Activated CD4-positive, alpha-beta memory T cell treated with anti-CD3 and anti-CD28 coated beads for 36 hours (primary cell): ENCODE measurements at regions not wholly inside any gene's neighbourhood (a gene's known extent, or its start where the extent isn't known, plus 50 kb on each side); places are given as distances from the start of the nearest gene placed in this dataset.

Source experiments
- CTCF ChIA-PET: fragments of 350-600 bp; sonication (Branson Sonifier 250); formaldehyde crosslinking; loops from one replicate; lab custom pipeline; 2021; ENCODE audit warnings: antibody characterized with exemption, inconsistent platforms; lab: Charles Lee
- POLR2A ChIA-PET: fragments of 350-600 bp; sonication (Branson Sonifier 250); formaldehyde crosslinking; loops from one replicate; lab custom pipeline; 2021; ENCODE audit warnings: antibody characterized with exemption; lab: Charles Lee
- DNase-seq: peaks from one replicate; pipeline ENCODE4 v3.0.0-alpha.2; 2020
- H3K27ac Mint-ChIP-seq: one replicate; pipeline ENCODE4 v1.8.0; 2021; ENCODE audit warnings: mixed read lengths
- H3K27me3 Mint-ChIP-seq: one replicate; pipeline ENCODE4 v1.8.0; 2021; ENCODE audit warnings: mixed read lengths
- H3K36me3 Mint-ChIP-seq: one replicate; pipeline ENCODE4 v1.8.0; 2021; ENCODE audit warnings: mixed read lengths
- H3K4me1 Mint-ChIP-seq: one replicate; pipeline ENCODE4 v1.8.0; 2021; ENCODE audit warnings: low read depth, mixed read lengths
- H3K4me3 Mint-ChIP-seq: one replicate; pipeline ENCODE4 v1.8.0; 2021; ENCODE audit warnings: mild to moderate bottlenecking, mixed read lengths
- H3K9me3 Mint-ChIP-seq: one replicate; pipeline ENCODE4 v1.8.0; 2021; ENCODE audit warnings: mixed read lengths
- intact Hi-C: fragments of 100-400 bp; cut with micrococcal nuclease; formaldehyde crosslinking; loops from one replicate; pipeline ENCODE4 v1.15.1; 2023

- no peaks in the 10 kb centered on the region for H3K27me3 Mint-ChIP-seq
- no peaks in the 10 kb centered on the region for H3K36me3 Mint-ChIP-seq
- no peak overlapping the region for H3K27ac Mint-ChIP-seq
- POLR2A ChIA-PET, result no interaction called here
- no peak for DNase-seq
- CTCF ChIA-PET, result no interaction called here
- no peaks in the 10 kb centered on the region for H3K4me1 Mint-ChIP-seq
- H3K4me3 Mint-ChIP-seq, result no peak overlapping the region
- H3K9me3 Mint-ChIP-seq, result peaks cover 3% of the 10 kb centered on the region
- intact Hi-C loops, result no loop called here
Observed at GRCh38 chr6:22828179-22829062, 259.1 kb downstream of the HDGFL1 start.

- intact Hi-C loops, result no loop called here
- CTCF ChIA-PET, result no interaction called here
- no peaks in the 10 kb centered on the region for H3K36me3 Mint-ChIP-seq
Observed at GRCh38 chr6:22829070-22829469, 259.7 kb downstream of the HDGFL1 start.

GRCh38 chr6:22830463-22830862 lies 261.1 kb downstream of the HDGFL1 start:
- H3K9me3 Mint-ChIP-seq, result peaks cover 9% of the 10 kb centered on the region
- no peak overlapping the region for H3K4me3 Mint-ChIP-seq
- H3K36me3 Mint-ChIP-seq, result no peaks in the 10 kb centered on the region
- POLR2A ChIA-PET, result no interaction called here
- intact Hi-C loops, result no loop called here
- no peaks in the 10 kb centered on the region for H3K27me3 Mint-ChIP-seq
- DNase-seq, result no peak
- CTCF ChIA-PET, result no interaction called here
- H3K27ac Mint-ChIP-seq, result no peak overlapping the region
- H3K4me1 Mint-ChIP-seq, result no peaks in the 10 kb centered on the region

More at GRCh38 chr6:22829070-22829469, 259.7 kb downstream of the HDGFL1 start:
- POLR2A ChIA-PET, result no interaction called here
- no peak overlapping the region for H3K27ac Mint-ChIP-seq
- H3K27me3 Mint-ChIP-seq, result no peaks in the 10 kb centered on the region
- no peaks in the 10 kb centered on the region for H3K4me1 Mint-ChIP-seq
- H3K4me3 Mint-ChIP-seq, result no peak overlapping the region
- DNase-seq, result no peak
- H3K9me3 Mint-ChIP-seq, result peaks cover 3% of the 10 kb centered on the region

- Mint-ChIP-seq H3K27ac (no peak overlapping the region), H3K9me3 (peaks cover 11% of the 10 kb centered on the region), H3K27me3 (no peaks in the 10 kb centered on the region), H3K36me3 (no peaks in the 10 kb centered on the region), H3K4me3 (no peak overlapping the region), H3K4me1 (no peaks in the 10 kb centered on the region)
- ChIA-PET CTCF (no interaction called here), POLR2A (no interaction called here)
- intact Hi-C loops, result no loop called here
- DNase-seq, result no peak
Observed at GRCh38 chr6:22833191-22833590, 263.8 kb downstream of the HDGFL1 start.

- Mint-ChIP-seq H3K27me3 (no peaks in the 10 kb centered on the region), H3K9me3 (peaks cover 27% of the 10 kb centered on the region), H3K4me1 (no peaks in the 10 kb centered on the region), H3K36me3 (no peaks in the 10 kb centered on the region), H3K27ac (no peak overlapping the region), H3K4me3 (no peak overlapping the region)
- DNase-seq, result no peak
- ChIA-PET CTCF (no interaction called here), POLR2A (no interaction called here)
- intact Hi-C loops, result no loop called here
Observed at GRCh38 chr6:22838345-22838744, 269.0 kb downstream of the HDGFL1 start.

- CTCF ChIA-PET, result no interaction called here
- POLR2A ChIA-PET, result no interaction called here
- intact Hi-C loops, result no loop called here
- Mint-ChIP-seq H3K4me3 (no peak overlapping the region), H3K9me3 (peaks cover 9% of the 10 kb centered on the region), H3K4me1 (no peaks in the 10 kb centered on the region), H3K36me3 (no peaks in the 10 kb centered on the region), H3K27me3 (no peaks in the 10 kb centered on the region), H3K27ac (no peak overlapping the region)
- DNase-seq, result no peak
Observed at GRCh38 chr6:22845467-22845866, 276.1 kb downstream of the HDGFL1 start.

GRCh38 chr6:22848121-22848520 lies 278.8 kb downstream of the HDGFL1 start:
- H3K9me3 Mint-ChIP-seq, result peaks cover 1% of the 10 kb centered on the region
- ChIA-PET POLR2A (no interaction called here), CTCF (no interaction called here)
- DNase-seq, result no peak
- no peaks in the 10 kb centered on the region for H3K27me3 Mint-ChIP-seq
- no peak overlapping the region for H3K4me3 Mint-ChIP-seq
- H3K4me1 Mint-ChIP-seq, result no peaks in the 10 kb centered on the region
- no peaks in the 10 kb centered on the region for H3K36me3 Mint-ChIP-seq
- intact Hi-C loops, result no loop called here
- H3K27ac Mint-ChIP-seq, result no peak overlapping the region

GRCh38 chr6:22849921-22850320 lies 280.6 kb downstream of the HDGFL1 start:
- no peak for DNase-seq
- intact Hi-C loops, result no loop called here
- Mint-ChIP-seq H3K9me3 (peaks cover 1% of the 10 kb centered on the region), H3K4me3 (no peak overlapping the region), H3K27me3 (no peaks in the 10 kb centered on the region), H3K36me3 (no peaks in the 10 kb centered on the region), H3K4me1 (no peaks in the 10 kb centered on the region), H3K27ac (no peak overlapping the region)
- ChIA-PET POLR2A (no interaction called here), CTCF (no interaction called here)

- H3K36me3 Mint-ChIP-seq, result no peaks in the 10 kb centered on the region
- ChIA-PET POLR2A (no interaction called here), CTCF (no interaction called here)
- intact Hi-C loops, result no loop called here
- H3K9me3 Mint-ChIP-seq, result peaks cover 1% of the 10 kb centered on the region
- no peak overlapping the region for H3K27ac Mint-ChIP-seq
- no peaks in the 10 kb centered on the region for H3K27me3 Mint-ChIP-seq
- H3K4me3 Mint-ChIP-seq, result no peak overlapping the region
- H3K4me1 Mint-ChIP-seq, result no peaks in the 10 kb centered on the region
- DNase-seq, result no peak
Observed at GRCh38 chr6:22852101-22852500, 282.7 kb downstream of the HDGFL1 start.

- Mint-ChIP-seq H3K27ac (no peak overlapping the region), H3K9me3 (peaks cover 10% of the 10 kb centered on the region), H3K4me3 (no peak overlapping the region), H3K36me3 (no peaks in the 10 kb centered on the region), H3K27me3 (no peaks in the 10 kb centered on the region), H3K4me1 (no peaks in the 10 kb centered on the region)
- no peak for DNase-seq
- ChIA-PET CTCF (no interaction called here), POLR2A (no interaction called here)
- intact Hi-C loops, result no loop called here
Observed at GRCh38 chr6:22873513-22874136, 304.3 kb downstream of the HDGFL1 start.

- intact Hi-C loops, result no loop called here
- ChIA-PET POLR2A (no interaction called here), CTCF (no interaction called here)
- H3K4me1 Mint-ChIP-seq, result no peaks in the 10 kb centered on the region
- H3K27ac Mint-ChIP-seq, result no peak overlapping the region
- H3K36me3 Mint-ChIP-seq, result no peaks in the 10 kb centered on the region
- H3K9me3 Mint-ChIP-seq, result peaks cover 8% of the 10 kb centered on the region
- H3K4me3 Mint-ChIP-seq, result no peak overlapping the region
- H3K27me3 Mint-ChIP-seq, result no peaks in the 10 kb centered on the region
- no peak for DNase-seq
Observed at GRCh38 chr6:22875845-22876244, 306.5 kb downstream of the HDGFL1 start.

- no peaks in the 10 kb centered on the region for H3K27me3 Mint-ChIP-seq
- POLR2A ChIA-PET, result no interaction called here
- CTCF ChIA-PET, result no interaction called here
- H3K4me3 Mint-ChIP-seq, result no peak overlapping the region
- H3K36me3 Mint-ChIP-seq, result no peaks in the 10 kb centered on the region
- intact Hi-C loops, result no loop called here
- peaks cover 8% of the 10 kb centered on the region for H3K9me3 Mint-ChIP-seq
- no peaks in the 10 kb centered on the region for H3K4me1 Mint-ChIP-seq
- DNase-seq, result no peak
- no peak overlapping the region for H3K27ac Mint-ChIP-seq
Observed at GRCh38 chr6:22878324-22878701, 308.9 kb downstream of the HDGFL1 start.

GRCh38 chr6:22878706-22879105 lies 309.3 kb downstream of the HDGFL1 start:
- DNase-seq, result no peak
- no peaks in the 10 kb centered on the region for H3K4me1 Mint-ChIP-seq
- H3K27me3 Mint-ChIP-seq, result no peaks in the 10 kb centered on the region
- ChIA-PET CTCF (no interaction called here), POLR2A (no interaction called here)
- H3K9me3 Mint-ChIP-seq, result peaks cover 6% of the 10 kb centered on the region
- H3K4me3 Mint-ChIP-seq, result no peak overlapping the region
- intact Hi-C loops, result no loop called here
- H3K27ac Mint-ChIP-seq, result no peak overlapping the region
- no peaks in the 10 kb centered on the region for H3K36me3 Mint-ChIP-seq
